ENCODE measurements at regions not wholly inside any gene's neighbourhood (a gene's known extent, or its start where the extent isn't known, plus 50 kb on each side); places are given as distances from the start of the nearest gene placed in this dataset.

- TF ChIP-seq CTCF (IDR thresholded peaks at IDR 0.05) (no peak), POLR2A (IDR thresholded peaks at IDR 0.05) (no peak)
Observed at GRCh38 chr13:33935969-33936368, 118.0 kb downstream of the RFC3 start.

Data from testis (tissue), 2 donors.